HG02938 (cell line): ENCODE measurements at regions not wholly inside any gene's neighbourhood (a gene's known extent, or its start where the extent isn't known, plus 50 kb on each side); places are given as distances from the start of the nearest gene placed in this dataset.

ENCODE experiments used
- ATAC-seq: cut with Tn5 transposase; IDR thresholded peaks from one replicate; pipeline ENCODE4 v1.9.1; 2021; ENCODE audit warnings: mild to moderate bottlenecking, moderate library complexity; ENCODE audit not compliant: unreplicated experiment

- ATAC-seq: no peak
Observed at GRCh38 chr2:173664513-173664910, 300.7 kb downstream of the SP3 start.

GRCh38 chr2:173666171-173666888 lies 298.8 kb downstream of the SP3 start:
- ATAC-seq: no peak

GRCh38 chr2:173667014-173667413 lies 298.2 kb downstream of the SP3 start:
- no peak for ATAC-seq

- ATAC-seq: no peak
Observed at GRCh38 chr2:173667415-173667814, 297.8 kb downstream of the SP3 start.

GRCh38 chr2:173669271-173669853 lies 295.8 kb downstream of the SP3 start:
- ATAC-seq: no peak

GRCh38 chr2:173669888-173670287 lies 295.3 kb downstream of the SP3 start:
- no peak for ATAC-seq

GRCh38 chr2:173672573-173673340 lies 292.4 kb downstream of the SP3 start:
- no peak for ATAC-seq

GRCh38 chr2:173673640-173674039 lies 291.5 kb downstream of the SP3 start:
- no peak for ATAC-seq

- ATAC-seq: no peak
Observed at GRCh38 chr2:173676647-173677046, 288.5 kb downstream of the SP3 start.

GRCh38 chr2:173678186-173678585 lies 287.0 kb downstream of the SP3 start:
- no peak for ATAC-seq

GRCh38 chr2:173680574-173680973 lies 284.6 kb downstream of the SP3 start:
- no peak for ATAC-seq

- ATAC-seq: no peak
Observed at GRCh38 chr2:173681881-173682650, 283.1 kb downstream of the SP3 start.

GRCh38 chr2:173684896-173685459 lies 280.2 kb downstream of the SP3 start:
- ATAC-seq: no peak

GRCh38 chr2:173690349-173690748 lies 274.8 kb downstream of the SP3 start:
- no peak for ATAC-seq

GRCh38 chr2:173692068-173692467 lies 273.1 kb downstream of the SP3 start:
- ATAC-seq: no peak

GRCh38 chr2:173693044-173693589 lies 272.1 kb downstream of the SP3 start:
- ATAC-seq: no peak

GRCh38 chr2:173696274-173696673 lies 268.9 kb downstream of the SP3 start:
- ATAC-seq: no peak

GRCh38 chr2:173697929-173698328 lies 267.2 kb downstream of the SP3 start:
- no peak for ATAC-seq

GRCh38 chr2:173705656-173706055 lies 259.5 kb downstream of the SP3 start:
- ATAC-seq: no peak

GRCh38 chr2:173706936-173707335 lies 258.2 kb downstream of the SP3 start:
- no peak for ATAC-seq

GRCh38 chr2:173708806-173709205 lies 256.4 kb downstream of the SP3 start:
- ATAC-seq: no peak
